ENCODE measurements at regions not wholly inside any gene's neighbourhood (a gene's known extent, or its start where the extent isn't known, plus 50 kb on each side); places are given as distances from the start of the nearest gene placed in this dataset.

DNA sequence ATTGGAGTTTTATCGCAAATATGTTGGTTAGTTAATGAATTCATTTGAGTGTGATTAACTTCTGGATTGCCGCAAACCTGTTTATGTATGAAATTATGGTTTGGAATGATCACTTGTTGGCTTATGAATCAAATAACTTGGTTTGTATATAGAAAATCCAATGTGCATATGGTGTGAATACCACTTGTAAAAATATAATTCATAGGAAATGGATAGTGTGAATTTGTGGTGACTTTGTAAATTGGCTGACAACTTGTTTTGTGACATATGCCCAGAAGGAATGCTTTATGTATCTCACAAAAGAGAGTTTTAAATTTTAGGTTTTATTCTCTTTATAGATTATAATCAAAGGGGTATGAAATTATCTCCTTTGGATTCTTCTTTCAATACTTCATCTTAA is 436.2 kb downstream of the EPHA5 start:
- TF ChIP-seq POLR2A (IDR thresholded peaks at IDR 0.05; ENCODE audit: low read depth, low read length) (no peak), RCOR1 (IDR thresholded peaks at IDR 0.05; ENCODE audit: insufficient replicate concordance, low read length) (no peak), FOS (IDR thresholded peaks at IDR 0.05; ENCODE audit: low read depth, low read length) (no peak), BHLHE40 (IDR thresholded peaks at IDR 0.05; ENCODE audit: low read depth, low read length) (no peak), RFX5 (IDR thresholded peaks at IDR 0.05; ENCODE audit: low read depth, low read length) (no peak), MXI1 (IDR thresholded peaks at IDR 0.05; ENCODE audit: borderline replicate concordance, low read depth, low read length) (no peak), CEBPB (IDR thresholded peaks at IDR 0.05; ENCODE audit: low read depth, low read length) (no peak), CHD1 (IDR thresholded peaks at IDR 0.05; ENCODE audit: low read depth, low read length) (no peak)
- TF ChIP-seq, protein P1, sequence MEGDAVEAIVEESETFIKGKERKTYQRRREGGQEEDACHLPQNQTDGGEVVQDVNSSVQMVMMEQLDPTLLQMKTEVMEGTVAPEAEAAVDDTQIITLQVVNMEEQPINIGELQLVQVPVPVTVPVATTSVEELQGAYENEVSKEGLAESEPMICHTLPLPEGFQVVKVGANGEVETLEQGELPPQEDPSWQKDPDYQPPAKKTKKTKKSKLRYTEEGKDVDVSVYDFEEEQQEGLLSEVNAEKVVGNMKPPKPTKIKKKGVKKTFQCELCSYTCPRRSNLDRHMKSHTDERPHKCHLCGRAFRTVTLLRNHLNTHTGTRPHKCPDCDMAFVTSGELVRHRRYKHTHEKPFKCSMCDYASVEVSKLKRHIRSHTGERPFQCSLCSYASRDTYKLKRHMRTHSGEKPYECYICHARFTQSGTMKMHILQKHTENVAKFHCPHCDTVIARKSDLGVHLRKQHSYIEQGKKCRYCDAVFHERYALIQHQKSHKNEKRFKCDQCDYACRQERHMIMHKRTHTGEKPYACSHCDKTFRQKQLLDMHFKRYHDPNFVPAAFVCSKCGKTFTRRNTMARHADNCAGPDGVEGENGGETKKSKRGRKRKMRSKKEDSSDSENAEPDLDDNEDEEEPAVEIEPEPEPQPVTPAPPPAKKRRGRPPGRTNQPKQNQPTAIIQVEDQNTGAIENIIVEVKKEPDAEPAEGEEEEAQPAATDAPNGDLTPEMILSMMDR (conservative IDR thresholded peaks at IDR 0.05; ENCODE audit: low read depth, low read length) = no peak
- TF ChIP-seq, protein P2, sequence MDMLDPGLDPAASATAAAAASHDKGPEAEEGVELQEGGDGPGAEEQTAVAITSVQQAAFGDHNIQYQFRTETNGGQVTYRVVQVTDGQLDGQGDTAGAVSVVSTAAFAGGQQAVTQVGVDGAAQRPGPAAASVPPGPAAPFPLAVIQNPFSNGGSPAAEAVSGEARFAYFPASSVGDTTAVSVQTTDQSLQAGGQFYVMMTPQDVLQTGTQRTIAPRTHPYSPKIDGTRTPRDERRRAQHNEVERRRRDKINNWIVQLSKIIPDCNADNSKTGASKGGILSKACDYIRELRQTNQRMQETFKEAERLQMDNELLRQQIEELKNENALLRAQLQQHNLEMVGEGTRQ (IDR thresholded peaks at IDR 0.05; ENCODE audit: low read depth, low read length) = no peak

All from IMR-90 (cell line).